Left lung (tissue), 4 donors: ENCODE measurements at regions not wholly inside any gene's neighbourhood (a gene's known extent, or its start where the extent isn't known, plus 50 kb on each side); places are given as distances from the start of the nearest gene placed in this dataset.
A peak's percentile ranks its signal among the peaks of the same experiment; 100 is the strongest.

Source experiments
- ATAC-seq: fragments of 200-7000 bp; cut with Tn5 transposase; one replicate; pipeline ENCODE4 v1.9.1; 2020; ENCODE audit warnings: moderate library complexity
- DNase-seq, 4 donors: peaks; one replicate each; pipeline ENCODE4 v3.0.0-alpha.2; 2013 to 2020
- H3K27ac ChIP-seq, 2 donors: fragments of 200-600 bp; sonication (generic) in 1 of 2; one replicate each; pipeline versions ENCODE4 v1.5.0 to v1.8.0; 2020 to 2021
- H3K27me3 ChIP-seq, 2 donors: fragments of 200-600 bp; sonication (generic) in 1 of 2; one replicate each; pipeline versions ENCODE4 v1.5.0 to v1.8.0; 2020 to 2021
- H3K36me3 ChIP-seq, 2 donors: fragments of 200-600 bp; sonication (generic) in 1 of 2; one replicate each; pipeline versions ENCODE4 v1.5.0 to v1.8.0; 2020 to 2021
- H3K4me1 ChIP-seq, 2 donors: fragments of 200-600 bp; one replicate each; pipeline ENCODE4 v1.8.0; 2021
- H3K4me3 ChIP-seq, 2 donors: fragments of 200-600 bp; sonication (generic) in 1 of 2; one replicate each; pipeline versions ENCODE4 v1.5.0 to v1.8.0; 2020 to 2021; ENCODE audit warnings: mild to moderate bottlenecking in 1 of 2
- H3K9me3 ChIP-seq, 2 donors: fragments of 200-600 bp; sonication (generic) in 1 of 2; one replicate each; pipeline versions ENCODE4 v1.5.0 to v1.8.0; 2020 to 2021
- CTCF ChIP-seq, 2 donors: fragments of 200-600 bp; sonication (generic) in 1 of 2; IDR thresholded peaks; one replicate each; pipeline versions ENCODE4 v1.5.0 to v1.8.0; 2021; ENCODE audit warnings: antibody characterized with exemption in 2 of 2
- intact Hi-C, 2 donors: fragments of 100-400 bp; cut with DNase I; formaldehyde crosslinking; loops; one replicate each; pipeline versions ENCODE4 v1.11.2 to v1.14.2; 2022
- donor health status: DM: no; HTN: yes; CAD: no.
- donor health status: DM: no; HTN: no; CAD: no.

- intact Hi-C loops, result no loop called here
- H3K36me3 ChIP-seq, result no peaks in the 10 kb centered on the region
- H3K9me3 ChIP-seq, result no peaks in the 10 kb centered on the region
- H3K27me3 ChIP-seq, result no peaks in the 10 kb centered on the region
- no peak overlapping the region for H3K4me3 ChIP-seq
- no peak overlapping the region for H3K27ac ChIP-seq
- DNase-seq (peak in 1 of 4 donors; percentile 45), ATAC-seq (no peak)
- TF ChIP-seq CTCF (IDR thresholded peaks at IDR 0.05), result no peak
- no peaks in the 10 kb centered on the region for H3K4me1 ChIP-seq
Observed at GRCh38 chr9:129394061-129394885, 216.2 kb upstream of the IER5L start.

- intact Hi-C loops, result no loop called here
- DNase-seq (no peak), ATAC-seq (no peak)
- H3K27me3 ChIP-seq, result no peaks in the 10 kb centered on the region
- no peak for TF ChIP-seq CTCF (IDR thresholded peaks at IDR 0.05)
- no peaks in the 10 kb centered on the region for H3K4me1 ChIP-seq
- no peak overlapping the region for H3K27ac ChIP-seq
- H3K4me3 ChIP-seq, result no peak overlapping the region
- H3K9me3 ChIP-seq, result no peaks in the 10 kb centered on the region
- H3K36me3 ChIP-seq, result no peaks in the 10 kb centered on the region
Observed at GRCh38 chr9:129393064-129393463, 215.0 kb upstream of the IER5L start.

GRCh38 chr9:129392093-129392541 lies 214.1 kb upstream of the IER5L start:
- no peaks in the 10 kb centered on the region for H3K9me3 ChIP-seq
- H3K4me1 ChIP-seq, result no peaks in the 10 kb centered on the region
- peak in 1 of 4 donors; percentile 53 for DNase-seq
- TF ChIP-seq CTCF (IDR thresholded peaks at IDR 0.05), result no peak
- no peak overlapping the region for H3K27ac ChIP-seq
- H3K36me3 ChIP-seq, result no peaks in the 10 kb centered on the region
- no peak overlapping the region for H3K4me3 ChIP-seq
- intact Hi-C loops, result no loop called here
- ATAC-seq, result no peak
- H3K27me3 ChIP-seq, result no peaks in the 10 kb centered on the region

- peak in 1 of 4 donors; percentile 50 for DNase-seq
- Histone ChIP-seq H3K27me3 (no peaks in the 10 kb centered on the region), H3K4me3 (no peak overlapping the region), H3K36me3 (no peaks in the 10 kb centered on the region), H3K9me3 (no peaks in the 10 kb centered on the region), H3K27ac (no peak overlapping the region), H3K4me1 (peaks cover 0 to 7% of the 10 kb centered on the region in 2 donors)
- no peak for TF ChIP-seq CTCF (IDR thresholded peaks at IDR 0.05)
- no peak for ATAC-seq
- intact Hi-C loops, result no loop called here
Observed at GRCh38 chr9:129391221-129391661, 213.2 kb upstream of the IER5L start.

GRCh38 chr9:129390541-129390940 lies 212.5 kb upstream of the IER5L start:
- no peak for DNase-seq
- H3K9me3 ChIP-seq, result no peaks in the 10 kb centered on the region
- no peak overlapping the region for H3K4me3 ChIP-seq
- ATAC-seq, result no peak
- H3K4me1 ChIP-seq, result peaks cover 0 to 10% of the 10 kb centered on the region in 2 donors
- intact Hi-C loops, result no loop called here
- TF ChIP-seq CTCF (IDR thresholded peaks at IDR 0.05), result no peak
- H3K36me3 ChIP-seq, result no peaks in the 10 kb centered on the region
- H3K27me3 ChIP-seq, result no peaks in the 10 kb centered on the region
- H3K27ac ChIP-seq, result no peak overlapping the region
